T-helper 2 cell treated with Interferon-gamma antibody and Interleukin-4, amounts not matched to agents 100 ng/mL and 5 ng/mL, for 36 hours (primary cell): ENCODE measurements at regions not wholly inside any gene's neighbourhood (a gene's known extent, or its start where the extent isn't known, plus 50 kb on each side); places are given as distances from the start of the nearest gene placed in this dataset.
"Not testable (repeated sequence)": the region's sequence is repeated elsewhere in the genome, so short reads cannot be mapped to it uniquely, and the experiment has no call there.

Experiments used
- intact Hi-C: fragments of 100-400 bp; cut with micrococcal nuclease; formaldehyde crosslinking; loops from one replicate; pipeline ENCODE4 v1.15.1; 2023

GRCh38 chr5:86152988-86153560, 464.7 kb upstream of the COX7C start:
- intact Hi-C loops, result no loop called here

GRCh38 chr5:86155796-86156195, 461.9 kb upstream of the COX7C start:
- intact Hi-C loops, result no loop called here

- intact Hi-C loops, result no loop called here
Measured at GRCh38 chr5:86170194-86170593, 447.5 kb upstream of the COX7C start.

DNA sequence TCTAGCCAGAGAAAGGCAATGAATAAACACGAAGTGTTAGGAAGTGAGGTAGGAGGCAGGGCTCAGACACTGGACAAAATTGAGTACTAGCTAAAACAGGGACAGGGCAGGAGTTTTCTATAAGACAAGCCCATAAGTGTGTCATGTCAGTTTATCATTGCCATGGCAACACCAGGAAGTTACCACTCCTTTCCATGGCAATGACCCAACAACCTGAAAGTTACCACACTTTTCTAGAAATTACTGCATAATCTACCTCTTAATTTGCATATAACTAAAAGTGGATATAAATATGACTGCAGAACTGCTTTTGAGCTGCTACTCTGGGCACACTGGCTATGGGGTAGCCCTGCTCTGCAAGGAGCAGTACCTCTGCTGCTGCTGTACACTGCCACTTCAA, 442.5 kb upstream of the COX7C start:
- intact Hi-C loops, result no loop called here

GRCh38 chr5:86199287-86199686, 418.5 kb upstream of the COX7C start:
- intact Hi-C loops, result no loop called here

DNA sequence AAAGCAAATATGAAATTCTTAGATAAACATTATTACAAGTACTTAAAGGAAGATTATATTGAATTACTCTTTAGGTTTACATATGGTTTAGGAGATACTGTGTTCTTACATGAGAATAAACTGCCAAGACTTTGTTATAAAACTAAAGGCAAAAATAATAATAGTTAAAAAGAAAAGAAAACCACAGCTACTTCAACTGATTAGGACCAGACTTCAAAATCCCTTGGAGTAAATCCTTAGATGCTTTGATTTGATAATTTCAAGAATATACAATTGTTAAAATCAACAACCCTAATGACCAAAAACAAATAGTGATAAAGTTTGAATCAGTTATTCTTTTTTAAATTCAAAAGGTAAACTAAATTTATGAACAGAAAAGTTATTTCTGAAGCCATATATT, 389.6 kb upstream of the COX7C start:
- intact Hi-C loops, result no loop called here

- intact Hi-C loops, result no loop called here
Measured at GRCh38 chr5:86232246-86232645, 385.5 kb upstream of the COX7C start.

GRCh38 chr5:86244153-86244552, 373.6 kb upstream of the COX7C start:
- intact Hi-C loops, result no loop called here

DNA sequence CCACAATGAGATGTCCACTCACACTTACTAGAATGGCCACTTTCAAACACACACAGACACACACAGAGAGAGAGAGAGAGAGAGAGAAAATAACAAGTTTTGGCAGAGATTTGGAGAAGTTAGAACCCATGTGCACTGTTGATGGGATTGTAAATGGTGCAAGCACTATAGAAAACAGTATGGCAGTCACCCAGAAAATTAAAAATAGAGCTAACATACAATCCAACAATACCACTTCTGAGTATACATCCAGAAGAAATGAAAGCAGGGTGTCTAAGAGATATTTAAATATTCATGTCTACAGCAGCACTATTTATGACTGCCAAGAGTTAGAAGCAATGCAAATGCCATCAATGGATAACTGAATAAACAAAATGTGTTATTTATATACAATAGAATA, 359.9 kb upstream of the COX7C start:
- intact Hi-C loops, result no loop called here

DNA sequence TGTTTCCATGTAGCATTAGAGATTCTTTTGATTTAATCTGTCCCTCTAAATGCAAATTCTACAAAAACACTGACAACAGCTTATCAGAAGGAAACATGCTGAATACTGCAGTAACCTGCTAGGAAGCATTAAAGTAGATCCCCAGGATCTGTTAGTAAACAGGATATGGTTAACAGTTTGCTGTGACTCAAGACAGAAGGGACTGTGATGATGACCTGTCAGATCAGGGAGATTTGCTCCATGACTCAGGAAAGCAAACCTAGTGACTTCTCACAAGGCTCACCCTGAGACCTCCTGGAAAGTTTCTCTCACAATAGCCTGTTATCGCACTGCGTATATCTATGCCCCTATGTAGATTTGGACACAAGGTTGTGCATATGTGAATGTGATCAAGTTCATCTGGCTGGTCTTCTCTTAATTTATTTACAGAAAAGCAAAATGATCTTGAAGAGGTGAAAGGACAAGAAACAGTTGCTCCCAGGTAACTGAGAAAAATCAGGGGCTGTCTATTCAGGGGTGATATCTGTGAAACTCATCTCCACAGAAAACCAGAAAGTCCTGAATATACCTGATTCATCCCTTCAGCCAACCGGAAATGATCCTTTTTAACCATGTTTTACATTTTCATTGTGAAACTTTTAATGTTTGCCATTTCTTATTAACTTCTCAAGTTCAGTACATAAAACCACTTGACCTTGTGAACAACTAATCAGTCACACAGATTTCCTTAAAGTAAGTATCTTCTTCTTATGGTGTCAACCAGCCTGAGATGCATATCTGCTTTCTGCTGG, 333.1 kb upstream of the COX7C start:
- intact Hi-C loops, result not testable (repeated sequence)

- intact Hi-C loops, result not testable (repeated sequence)
Measured at GRCh38 chr5:86287437-86287836, 330.3 kb upstream of the COX7C start.

DNA sequence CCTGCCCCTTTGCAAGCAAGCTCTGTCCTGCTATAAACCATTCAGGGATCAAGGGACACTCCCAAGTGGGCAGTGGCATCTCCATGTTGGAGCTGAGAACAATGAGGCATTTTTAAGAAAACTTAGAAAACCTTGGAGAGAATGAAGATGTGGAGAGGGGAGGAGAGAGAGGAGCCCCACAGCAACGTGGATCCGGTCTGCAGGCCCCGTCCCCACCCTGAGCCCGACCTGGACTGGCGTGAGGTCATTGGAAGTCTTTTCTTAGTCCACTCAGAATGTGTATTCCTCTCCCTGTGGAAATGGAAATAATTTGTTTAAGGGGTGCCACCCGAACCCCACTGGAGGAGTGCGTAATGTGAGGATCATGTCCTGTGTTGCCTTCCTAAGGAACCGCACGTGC, 328.0 kb upstream of the COX7C start:
- intact Hi-C loops, result not testable (repeated sequence)

- intact Hi-C loops, result not testable (repeated sequence)
Measured at GRCh38 chr5:86292811-86293210, 324.9 kb upstream of the COX7C start.

DNA sequence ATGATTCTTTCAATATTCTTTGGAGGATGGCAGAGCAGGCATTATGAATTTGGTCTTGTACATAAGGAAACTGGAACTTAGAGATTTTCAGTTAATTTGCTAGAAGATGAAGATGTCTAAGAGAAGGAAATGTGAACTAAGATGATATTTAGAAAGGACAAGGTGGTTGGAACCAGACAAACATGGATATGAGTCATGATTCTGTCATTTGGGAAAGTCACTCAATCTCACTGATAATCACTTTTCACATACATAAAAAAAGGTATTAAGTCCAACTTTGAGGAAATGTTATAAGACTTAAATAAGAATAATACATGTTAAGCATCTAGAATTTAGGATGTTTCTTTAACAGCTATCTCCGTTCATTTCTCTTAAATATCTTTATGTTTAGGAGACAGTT, 315.1 kb upstream of the COX7C start:
- intact Hi-C loops, result not testable (repeated sequence)

- intact Hi-C loops, result not testable (repeated sequence)
Measured at GRCh38 chr5:86305050-86305449, 312.7 kb upstream of the COX7C start.

- intact Hi-C loops, result no loop called here
Measured at GRCh38 chr5:86314951-86315350, 302.8 kb upstream of the COX7C start.

DNA sequence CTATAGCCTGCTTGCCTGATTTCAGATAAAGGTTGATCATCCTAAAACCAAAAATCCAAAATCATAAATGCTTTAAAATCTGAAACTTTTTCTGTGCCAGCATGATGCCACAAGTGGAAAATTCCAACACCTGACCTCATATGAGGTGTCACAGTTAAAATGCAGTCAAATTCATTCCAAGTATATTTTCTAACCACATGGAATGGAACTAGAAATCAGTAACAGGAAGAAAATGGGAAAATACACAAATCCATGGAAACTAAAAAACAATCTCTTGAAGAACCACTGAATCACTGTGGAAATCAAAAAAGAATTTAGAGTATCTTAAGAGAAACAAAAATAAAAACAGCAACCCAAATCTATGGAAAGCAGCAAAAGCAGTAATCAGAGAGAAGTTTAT, 297.5 kb upstream of the COX7C start:
- intact Hi-C loops, result no loop called here

- intact Hi-C loops, result no loop called here
Measured at GRCh38 chr5:86329318-86329717, 288.4 kb upstream of the COX7C start.

- intact Hi-C loops, result no loop called here
Measured at GRCh38 chr5:86330736-86331135, 287.0 kb upstream of the COX7C start.

- intact Hi-C loops, result no loop called here
Measured at GRCh38 chr5:86332851-86333250, 284.9 kb upstream of the COX7C start.

DNA sequence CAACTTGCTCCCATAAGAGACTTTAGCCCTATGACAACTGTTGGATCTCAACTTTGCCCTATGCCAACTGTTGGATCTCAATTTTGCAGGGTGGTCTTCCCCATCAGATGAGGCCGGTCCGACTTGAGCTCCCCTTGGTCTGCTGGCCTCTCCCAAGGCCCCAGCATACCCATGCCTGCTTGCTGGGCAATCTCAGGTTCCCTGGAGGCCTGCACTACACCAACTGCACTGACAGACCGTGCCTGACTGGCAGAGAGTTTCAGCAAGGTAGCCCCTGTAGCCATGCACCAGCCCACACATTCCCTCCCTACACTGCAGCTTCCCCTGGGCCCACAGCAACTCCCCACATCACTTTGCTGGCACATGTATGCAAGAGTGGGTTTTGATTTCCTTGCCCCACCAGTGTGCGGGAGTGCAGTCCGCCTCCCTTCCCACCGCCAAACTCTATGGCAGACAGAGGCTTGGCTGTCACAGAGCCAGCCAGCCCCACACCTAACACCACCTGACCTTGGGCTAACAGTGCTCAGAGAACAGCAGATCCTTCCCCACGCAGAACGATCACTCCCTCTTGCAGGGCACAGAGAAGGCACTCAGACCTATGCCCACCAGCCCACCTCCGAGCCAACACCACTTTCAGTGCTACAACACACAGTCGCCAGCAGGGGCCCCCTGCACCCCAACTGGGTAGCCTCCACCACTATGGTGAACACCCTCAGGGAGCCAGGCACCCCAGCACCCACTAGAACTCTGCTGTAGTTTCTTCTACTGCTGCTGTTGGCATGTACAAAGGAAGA, 279.9 kb upstream of the COX7C start:
- intact Hi-C loops, result no loop called here

DNA sequence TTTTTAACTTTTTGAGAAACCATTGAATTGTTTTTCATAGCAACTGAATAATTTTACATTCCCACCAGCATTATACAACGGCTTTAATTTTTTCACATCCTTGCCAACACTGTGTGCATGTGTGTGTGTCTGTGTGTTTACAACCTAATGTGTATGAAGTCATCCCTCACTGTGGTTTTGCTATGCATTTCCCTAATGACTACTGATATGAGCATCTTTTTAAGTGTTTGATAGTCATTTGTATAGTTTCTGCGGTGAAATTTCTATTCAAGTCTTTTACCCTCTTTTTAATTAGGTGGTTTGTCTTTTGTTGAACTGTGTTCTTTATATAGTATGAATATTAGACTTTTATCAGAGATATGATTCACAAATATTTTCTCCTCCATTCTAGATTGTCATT, 263.1 kb upstream of the COX7C start:
- intact Hi-C loops, result no loop called here
